Trophoblast cell (in vitro differentiated cells and primary cell): ENCODE measurements at regions not wholly inside any gene's neighbourhood (a gene's known extent, or its start where the extent isn't known, plus 50 kb on each side); places are given as distances from the start of the nearest gene placed in this dataset.
"Not testable (repeated sequence)": the region's sequence is repeated elsewhere in the genome, so short reads cannot be mapped to it uniquely, and the experiment has no call there.

Source experiments
- DNase-seq, 2 donors: peaks; one replicate each; pipeline ENCODE4 v3.0.0-alpha.2; 2016
- H2AFZ ChIP-seq: 2 replicates; pipeline ENCODE4 v1.6.1; 2013; ENCODE audit warnings: low read length, moderate library complexity, mild to moderate bottlenecking; ENCODE audit not compliant: insufficient read depth, poor library complexity
- H2AK5ac ChIP-seq: 2 replicates; pipeline ENCODE4 v1.6.1; 2013; ENCODE audit warnings: mild to moderate bottlenecking, low read length
- H2BK120ac ChIP-seq: 2 replicates; pipeline ENCODE4 v1.6.1; 2013; ENCODE audit warnings: low read length, mild to moderate bottlenecking, moderate library complexity; ENCODE audit not compliant: insufficient read depth, poor library complexity
- H2BK12ac ChIP-seq: 2 replicates; pipeline ENCODE4 v1.6.1; 2013; ENCODE audit warnings: mild to moderate bottlenecking, low read length, moderate library complexity
- H2BK5ac ChIP-seq: 2 replicates; pipeline ENCODE4 v1.6.1; 2013; ENCODE audit warnings: low read length, low read depth, moderate library complexity, mild to moderate bottlenecking; ENCODE audit not compliant: poor library complexity
- H3K14ac ChIP-seq: 2 replicates; pipeline ENCODE4 v1.6.1; 2013; ENCODE audit warnings: mild to moderate bottlenecking, low read length
- H3K18ac ChIP-seq: 2 replicates; pipeline ENCODE4 v1.6.1; 2013; ENCODE audit warnings: mild to moderate bottlenecking, low read length
- H3K23ac ChIP-seq: 2 replicates; pipeline ENCODE4 v1.6.1; 2013; ENCODE audit warnings: low read length
- H3K27ac ChIP-seq: 2 replicates; pipeline ENCODE4 v1.5.1; 2013; ENCODE audit warnings: low read depth, mild to moderate bottlenecking, inconsistent platforms, low read length, moderate library complexity
- H3K27me3 ChIP-seq: 2 replicates; pipeline ENCODE4 v1.6.1; 2013; ENCODE audit warnings: inconsistent platforms, mild to moderate bottlenecking, low read length, moderate library complexity; ENCODE audit not compliant: insufficient read depth
- H3K36me3 ChIP-seq, 2 experiments: 1 replicate in 1 of 2; 2 replicates in 1 of 2; pipeline ENCODE4 v1.6.1; 2013; ENCODE audit warnings: low read length in 2 of 2, mild to moderate bottlenecking in 2 of 2, moderate library complexity in 1 of 2; ENCODE audit not compliant: insufficient read depth in 2 of 2, control insufficient read depth in 1 of 2
- H3K4ac ChIP-seq: 2 replicates; pipeline ENCODE4 v1.6.1; 2013; ENCODE audit warnings: low read depth, mild to moderate bottlenecking, low read length, moderate library complexity
- H3K4me1 ChIP-seq, 2 experiments: 1 replicate in 1 of 2; 2 replicates in 1 of 2; pipeline ENCODE4 v1.6.1; 2013; ENCODE audit warnings: low read length in 2 of 2, mild to moderate bottlenecking in 2 of 2, moderate library complexity in 1 of 2; ENCODE audit not compliant: insufficient read depth in 2 of 2, control insufficient read depth in 1 of 2
- H3K4me2 ChIP-seq: 2 replicates; pipeline ENCODE4 v1.6.1; 2013; ENCODE audit warnings: inconsistent platforms, mild to moderate bottlenecking, low read length, moderate library complexity
- H3K4me3 ChIP-seq: 2 replicates; pipeline ENCODE4 v1.5.1; 2013; ENCODE audit warnings: mild to moderate bottlenecking, low read depth, low read length, inconsistent platforms
- H3K79me1 ChIP-seq: one replicate; pipeline ENCODE4 v1.6.1; 2013; ENCODE audit warnings: low read length
- H3K79me2 ChIP-seq: 2 replicates; pipeline ENCODE4 v1.6.1; 2013; ENCODE audit warnings: low read length, mild to moderate bottlenecking; ENCODE audit not compliant: control insufficient read depth, insufficient read depth, poor library complexity
- H3K9ac ChIP-seq: 2 replicates; pipeline ENCODE4 v1.6.1; 2013; ENCODE audit warnings: mild to moderate bottlenecking, low read length
- H3K9me3 ChIP-seq: 2 replicates; pipeline ENCODE4 v1.6.1; 2013; ENCODE audit warnings: low read depth, mild to moderate bottlenecking, control low read depth, inconsistent platforms, low read length; ENCODE audit not compliant: insufficient read depth
- H4K12ac ChIP-seq: 2 replicates; pipeline ENCODE4 v1.6.1; 2013; ENCODE audit warnings: low read depth, mild to moderate bottlenecking, low read length, moderate library complexity
- H4K8ac ChIP-seq: 2 replicates; pipeline ENCODE4 v1.6.1; 2013; ENCODE audit warnings: low read depth, mild to moderate bottlenecking, low read length, moderate library complexity
- H4K91ac ChIP-seq: one replicate; pipeline ENCODE4 v1.6.1; 2013; ENCODE audit warnings: low read depth, mild to moderate bottlenecking, low read length, moderate library complexity
- WGBS: extraction: QIAGEN DNeasy Blood & Tissue Kit; methylation state at CpG from one replicate; pipeline ENCODE4 v1.1.7; 2013; ENCODE audit warnings: missing lambda C conversion rate; ENCODE audit not compliant: insufficient read length, insufficient coverage; ENCODE audit errors: extremely low coverage; 5-methylcytosine and 5-hydroxymethylcytosine counted together

DNA sequence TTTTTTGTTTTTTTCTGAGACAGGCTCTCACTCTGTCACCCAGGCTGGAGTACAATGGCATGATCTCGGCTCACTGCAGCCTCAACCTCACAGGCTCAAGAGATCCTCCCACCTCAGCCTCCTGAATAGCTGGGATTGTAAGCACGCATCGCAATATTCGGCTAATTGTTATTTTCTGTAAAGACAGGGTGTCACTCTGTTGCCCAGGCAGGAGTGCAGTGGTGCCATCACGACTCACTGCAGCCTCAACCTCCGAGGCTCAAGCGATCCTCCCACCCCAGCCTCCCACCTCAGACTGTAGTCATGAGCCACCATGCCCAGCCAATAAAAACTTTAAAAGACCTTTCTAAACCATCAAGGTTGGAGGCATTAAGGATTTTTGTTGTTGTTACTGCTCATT, 57.4 kb upstream of the TFRC start:
- Histone ChIP-seq H3K9ac (no peak overlapping the region), H2BK12ac (peak overlapping the region; percentile 85), H4K91ac (peak overlapping the region; percentile 51), H2BK120ac (peak overlapping the region; percentile 69), H3K4me2 (no peak overlapping the region), H3K27ac (peak overlapping the region; percentile 64), H2AK5ac (peak overlapping the region; percentile 64), H3K4me3 (no peak overlapping the region), H4K12ac (no peak overlapping the region), H3K79me2 (no peaks in the 10 kb centered on the region), H3K79me1 (peaks cover 19% of the 10 kb centered on the region), H3K27me3 (no peaks in the 10 kb centered on the region), H2AFZ (no peak overlapping the region), H3K4me1 (peaks cover 23 to 39% of the 10 kb centered on the region in 2 experiments), H3K4ac (peak overlapping the region; percentile 47), H2BK5ac (peak overlapping the region; percentile 66), H3K36me3 (no peaks in the 10 kb centered on the region), H3K18ac (peak overlapping the region; percentile 61), H3K14ac (peak overlapping the region; percentile 43), H3K9me3 (peaks cover 7% of the 10 kb centered on the region), H3K23ac (no peak overlapping the region), H4K8ac (peak overlapping the region; percentile 47)
- no peak for DNase-seq
- no CpG with 5 or more reads among the region's 7 CpGs for WGBS

DNA sequence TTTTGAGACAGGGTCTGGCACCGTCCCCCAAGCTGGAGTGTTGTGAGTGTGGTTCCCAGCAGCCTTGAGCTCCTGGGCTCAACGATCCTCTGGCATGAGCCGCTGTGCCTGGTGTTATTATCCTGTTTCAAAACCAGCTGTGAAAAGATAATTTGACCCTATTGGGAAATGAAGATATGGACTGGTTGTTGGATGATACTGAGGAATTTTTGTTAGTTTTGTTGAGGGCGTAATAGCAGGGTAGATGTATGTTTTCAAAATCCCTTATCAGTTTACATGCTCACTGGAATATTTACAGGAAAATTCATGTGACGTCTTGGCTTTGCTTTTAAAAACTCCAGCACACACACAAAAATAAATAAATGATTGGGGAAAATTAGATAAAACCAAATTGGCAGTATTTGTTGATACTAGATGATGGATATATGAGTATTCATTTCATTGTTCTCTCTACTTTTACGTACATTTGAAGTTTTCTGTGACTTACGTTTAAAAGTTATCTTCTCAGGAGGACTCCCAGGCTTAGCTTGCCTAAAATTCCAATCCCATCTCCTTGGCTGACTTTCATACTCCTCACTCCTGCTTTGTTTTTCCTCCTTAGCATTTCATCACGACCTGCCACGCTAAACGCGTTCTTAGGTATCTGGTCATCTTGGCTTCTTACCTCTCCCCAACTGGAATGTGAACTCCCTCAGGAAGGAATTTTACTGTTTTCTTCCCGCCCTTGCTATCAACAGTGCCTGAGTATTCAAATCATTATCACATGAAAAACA, 56.8 kb upstream of the TFRC start:
- Histone ChIP-seq H2BK12ac (no peak overlapping the region), H3K4me1 (peaks cover 20 to 34% of the 10 kb centered on the region in 2 experiments), H3K18ac (no peak overlapping the region), H3K9ac (no peak overlapping the region), H4K91ac (no peak overlapping the region), H3K9me3 (peaks cover under 1% of the 10 kb centered on the region), H2AK5ac (no peak overlapping the region), H2AFZ (no peak overlapping the region), H3K23ac (no peak overlapping the region), H3K4me3 (no peak overlapping the region), H3K36me3 (no peaks in the 10 kb centered on the region), H3K79me1 (peaks cover 14% of the 10 kb centered on the region), H3K79me2 (no peaks in the 10 kb centered on the region), H3K27me3 (no peaks in the 10 kb centered on the region), H4K12ac (no peak overlapping the region), H4K8ac (no peak overlapping the region), H2BK5ac (no peak overlapping the region), H3K14ac (no peak overlapping the region), H3K27ac (peak overlapping the region; percentile 64), H2BK120ac (no peak overlapping the region), H3K4me2 (no peak overlapping the region), H3K4ac (no peak overlapping the region)
- WGBS, result no CpG with 5 or more reads among the region's 12 CpGs
- peak; percentile 91 to 97 for DNase-seq

DNA sequence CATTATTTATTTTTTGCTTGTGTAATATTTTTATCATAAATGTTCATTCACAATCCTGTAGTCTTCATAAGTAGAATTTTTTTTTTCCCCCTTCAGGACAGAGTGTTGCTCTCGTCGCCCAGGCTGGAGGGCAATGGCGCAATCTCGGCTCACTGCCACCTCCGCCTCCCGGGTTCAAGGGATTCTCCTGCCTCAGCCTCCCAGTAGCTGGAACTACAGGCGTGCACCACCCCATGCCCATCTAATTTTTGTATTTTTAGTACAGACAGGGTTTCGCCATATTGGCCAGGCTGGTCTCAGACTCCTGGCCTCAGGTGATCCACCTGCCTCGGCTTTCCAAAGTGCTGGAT, 54.7 kb upstream of the TFRC start:
- not testable (repeated sequence) for H3K4ac ChIP-seq, H3K4me3 ChIP-seq, H2BK12ac ChIP-seq, H3K9me3 ChIP-seq, H3K79me1 ChIP-seq, H3K9ac ChIP-seq, H3K27me3 ChIP-seq, H2AK5ac ChIP-seq, H3K14ac ChIP-seq, H2BK120ac ChIP-seq, H4K8ac ChIP-seq, H4K12ac ChIP-seq, H3K36me3 ChIP-seq, H3K79me2 ChIP-seq, DNase-seq, H3K23ac ChIP-seq, H3K18ac ChIP-seq, H3K4me2 ChIP-seq, H2AFZ ChIP-seq, H2BK5ac ChIP-seq, H4K91ac ChIP-seq, H3K27ac ChIP-seq
- peaks cover 8 to 16% of the 10 kb centered on the region in 2 experiments for H3K4me1 ChIP-seq
- WGBS, result no CpG with 5 or more reads among the region's 9 CpGs

DNA sequence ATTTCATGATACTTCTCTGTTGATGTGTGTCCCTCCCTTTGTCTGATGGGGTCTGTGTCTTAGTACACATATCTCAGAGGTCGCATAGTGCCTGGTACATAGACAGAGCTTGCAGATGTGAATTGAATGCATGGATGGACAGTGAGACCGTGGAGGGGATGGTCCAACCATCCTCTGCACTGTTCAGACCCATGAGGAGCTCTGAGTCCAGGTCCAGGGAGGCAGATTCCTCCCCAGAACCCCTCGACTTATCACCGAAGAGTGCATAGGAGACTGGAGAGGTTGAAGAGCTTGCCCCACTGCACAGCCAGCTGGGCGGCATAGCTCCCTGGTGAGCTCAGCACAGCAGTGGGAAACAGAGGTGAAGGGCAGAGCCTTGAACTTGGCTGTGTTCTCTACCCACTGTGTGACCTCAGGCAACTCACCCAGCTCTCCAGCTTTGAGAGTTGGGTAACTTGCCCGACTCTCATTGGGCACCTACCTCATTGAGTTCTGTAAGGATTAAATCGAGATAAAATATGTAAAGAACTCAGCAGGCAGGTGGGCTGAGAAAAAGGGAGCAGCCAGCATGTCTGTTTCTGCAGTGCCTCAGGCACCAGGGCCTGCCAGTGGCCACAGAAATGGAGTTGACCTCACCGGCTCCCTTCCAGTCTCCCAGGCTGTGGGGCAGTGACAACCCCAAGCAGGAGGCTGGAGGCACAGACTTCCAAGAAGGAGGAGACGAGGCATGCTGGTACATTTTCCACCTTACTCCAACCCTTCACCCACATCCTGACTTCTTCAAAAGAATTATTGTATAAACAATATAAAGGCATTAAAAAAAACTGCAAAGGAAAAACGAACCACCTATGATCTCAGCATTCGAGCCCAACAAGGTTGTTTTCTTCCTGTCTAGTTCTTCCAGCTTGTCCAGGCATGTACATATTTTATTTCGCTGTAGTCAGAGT, 54.1 kb upstream of the TFRC start:
- Histone ChIP-seq H2AFZ (no peak overlapping the region), H4K8ac (no peak overlapping the region), H3K27me3 (no peaks in the 10 kb centered on the region), H2BK5ac (no peak overlapping the region), H4K91ac (no peak overlapping the region), H2BK120ac (no peak overlapping the region), H3K18ac (no peak overlapping the region), H3K14ac (peak overlapping the region; percentile 9), H3K9me3 (no peaks in the 10 kb centered on the region), H3K4ac (no peak overlapping the region), H3K4me2 (peak overlapping the region; percentile 45), H3K23ac (no peak overlapping the region), H3K36me3 (no peaks in the 10 kb centered on the region), H2BK12ac (peak overlapping the region; percentile 44), H3K79me1 (peaks cover 7% of the 10 kb centered on the region), H3K27ac (peak overlapping the region; percentile 19), H4K12ac (no peak overlapping the region), H2AK5ac (no peak overlapping the region), H3K9ac (no peak overlapping the region), H3K79me2 (no peaks in the 10 kb centered on the region), H3K4me3 (no peak overlapping the region), H3K4me1 (peaks cover 7 to 15% of the 10 kb centered on the region in 2 experiments)
- whole genome bisulfite sequencing, result no CpG with 5 or more reads among the region's 12 CpGs
- peak; percentile 93 to 97 for DNase-seq
